ENCODE measurements at regions not wholly inside any gene's neighbourhood (a gene's known extent, or its start where the extent isn't known, plus 50 kb on each side); places are given as distances from the start of the nearest gene placed in this dataset.

DNA sequence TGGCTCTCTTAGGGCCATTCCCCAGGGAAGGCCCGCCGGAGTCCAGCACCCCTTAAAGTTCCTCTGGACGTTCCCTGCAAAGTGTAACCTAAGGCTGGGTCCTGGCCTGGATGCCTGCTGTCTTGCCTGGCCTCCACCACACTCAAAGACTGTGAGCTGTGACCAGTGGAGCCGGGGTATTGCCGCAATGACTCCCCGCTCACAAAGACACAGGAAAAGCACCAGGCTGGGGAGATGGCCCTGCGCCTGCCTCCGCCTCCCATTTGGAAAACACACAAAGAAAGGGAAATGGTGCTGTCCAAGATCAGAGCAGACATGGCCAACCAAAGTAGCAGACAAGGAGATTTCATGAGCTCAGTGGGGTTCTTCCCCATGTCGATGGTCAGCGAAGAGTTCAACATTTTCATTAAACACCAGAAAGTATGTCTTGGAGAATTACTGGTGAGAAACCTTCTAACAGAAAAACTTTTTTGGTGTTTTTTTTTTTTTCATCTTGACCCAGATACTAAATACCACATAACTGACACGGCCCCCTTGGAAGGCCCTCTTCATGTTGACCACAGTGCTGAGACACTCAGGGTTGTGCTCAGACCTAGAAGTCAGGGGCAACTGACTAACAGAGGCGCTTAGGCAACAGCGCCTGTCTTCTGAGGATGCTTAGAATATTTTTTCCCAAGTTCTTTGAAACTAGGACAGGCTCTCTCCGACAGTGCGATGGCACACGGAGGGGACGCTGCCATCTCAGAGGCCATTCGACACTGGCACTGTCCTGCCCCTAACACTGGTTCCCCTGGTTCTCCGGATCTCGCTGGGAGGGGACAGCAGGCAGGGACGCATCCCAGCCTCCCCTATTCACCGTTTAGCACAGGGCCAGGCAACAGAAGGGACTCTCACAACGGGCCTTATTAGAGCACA, 226.4 kb upstream of the ID2 start:
- DNase-seq: no peak

DNA sequence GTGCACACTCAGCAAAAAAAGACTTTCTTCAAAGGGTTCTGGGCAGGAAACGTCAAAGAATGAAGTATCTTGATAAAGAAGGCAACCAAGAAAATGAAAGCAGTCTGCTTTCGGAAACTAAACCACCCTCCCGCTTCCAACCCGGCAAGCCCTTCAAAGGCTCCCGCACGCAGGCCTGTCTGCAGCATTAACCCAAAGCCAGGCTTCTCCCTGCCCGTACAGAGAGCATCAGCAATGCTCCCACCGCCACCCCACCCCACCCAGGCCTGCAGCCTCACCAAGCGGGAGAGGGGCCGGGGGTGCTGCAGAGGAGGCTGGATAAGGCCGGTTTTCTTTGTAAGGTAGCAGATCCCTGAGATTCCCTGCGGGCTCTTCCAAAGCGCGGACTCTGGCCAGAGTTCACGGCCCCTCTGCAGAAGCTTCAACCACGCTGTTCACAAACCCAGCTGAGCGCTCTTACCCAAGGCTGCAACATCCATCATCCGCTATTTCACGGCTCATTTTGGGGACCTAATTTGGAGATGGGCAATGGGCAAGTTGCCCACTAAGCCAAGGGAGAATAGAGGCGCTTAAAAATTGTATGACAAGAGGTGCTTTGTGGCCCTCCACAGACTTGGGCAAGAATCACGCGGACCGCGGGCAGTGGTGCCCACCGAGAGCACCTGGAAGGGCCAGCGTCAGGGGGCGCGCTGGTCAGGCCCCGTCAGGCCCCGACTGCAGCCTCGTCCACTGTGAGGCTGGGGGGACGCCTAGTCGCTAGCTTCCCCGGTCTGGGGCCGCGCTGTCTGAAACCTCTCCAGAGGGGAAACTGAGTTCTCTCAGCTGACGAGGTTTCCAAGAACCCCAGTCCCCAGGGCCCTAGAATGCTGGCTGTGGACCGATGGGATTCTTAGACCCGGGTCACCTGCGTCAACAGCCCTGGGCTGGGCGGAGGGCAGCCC, 225.4 kb upstream of the ID2 start:
- peak; percentile 79 for DNase-seq

DNA sequence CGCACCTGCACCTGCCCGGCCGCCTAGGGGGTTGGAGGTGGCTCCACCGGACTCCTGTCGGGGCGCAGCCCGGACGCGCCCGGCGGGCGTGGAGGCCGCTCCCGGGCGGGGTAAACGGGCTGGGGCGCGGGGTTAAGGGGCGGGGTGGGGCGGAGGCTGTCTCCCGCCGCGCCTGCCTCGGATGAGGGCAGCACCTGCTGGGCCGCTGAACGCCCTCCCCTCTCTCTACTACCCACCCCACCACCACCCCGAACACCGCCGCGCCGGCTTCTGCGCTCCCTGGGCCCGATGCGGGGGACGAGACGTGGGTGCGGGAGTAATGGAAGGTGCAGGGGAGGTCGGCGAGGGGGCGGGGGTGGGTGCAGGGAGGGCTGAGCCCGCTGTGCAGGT, 224.8 kb upstream of the ID2 start:
- DNase-seq: no peak

DNA sequence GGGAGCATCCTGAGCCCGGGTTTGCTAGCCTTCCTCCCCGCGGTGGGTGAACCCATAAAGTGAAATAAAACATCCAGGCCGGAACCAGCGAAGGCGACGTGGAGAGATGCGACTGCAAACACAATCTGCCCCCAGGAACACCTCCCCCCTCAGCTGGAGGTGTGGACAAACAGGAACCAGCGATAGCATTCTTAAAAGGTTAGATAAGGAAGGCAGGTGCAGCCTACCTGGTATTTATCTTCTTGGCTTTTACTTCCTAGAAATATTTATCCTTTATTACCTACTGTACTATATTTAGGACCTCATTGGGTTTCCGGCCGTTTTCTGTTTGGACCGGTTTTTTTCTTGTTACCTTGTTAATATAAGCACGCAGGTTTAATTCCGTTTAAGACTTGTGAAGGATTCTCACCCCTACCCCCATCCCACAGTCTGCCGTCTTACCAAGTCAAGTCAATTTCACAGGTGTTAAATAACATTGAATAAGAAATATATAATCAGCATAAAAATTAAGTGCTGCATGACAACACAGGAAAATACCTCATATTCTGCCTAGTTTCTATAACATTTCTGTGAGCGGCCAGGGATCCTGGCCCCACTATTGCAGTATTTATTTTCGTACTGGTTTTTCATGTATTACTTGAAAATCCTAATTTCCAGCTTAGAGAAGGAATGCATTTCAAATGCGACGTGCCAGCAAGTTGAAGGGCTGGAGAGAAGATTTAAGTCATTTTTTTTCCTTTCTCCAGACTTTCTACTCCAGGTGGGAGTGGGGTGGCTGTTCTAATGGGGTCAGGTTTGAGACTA, 224.0 kb upstream of the ID2 start:
- no peak for DNase-seq

DNA sequence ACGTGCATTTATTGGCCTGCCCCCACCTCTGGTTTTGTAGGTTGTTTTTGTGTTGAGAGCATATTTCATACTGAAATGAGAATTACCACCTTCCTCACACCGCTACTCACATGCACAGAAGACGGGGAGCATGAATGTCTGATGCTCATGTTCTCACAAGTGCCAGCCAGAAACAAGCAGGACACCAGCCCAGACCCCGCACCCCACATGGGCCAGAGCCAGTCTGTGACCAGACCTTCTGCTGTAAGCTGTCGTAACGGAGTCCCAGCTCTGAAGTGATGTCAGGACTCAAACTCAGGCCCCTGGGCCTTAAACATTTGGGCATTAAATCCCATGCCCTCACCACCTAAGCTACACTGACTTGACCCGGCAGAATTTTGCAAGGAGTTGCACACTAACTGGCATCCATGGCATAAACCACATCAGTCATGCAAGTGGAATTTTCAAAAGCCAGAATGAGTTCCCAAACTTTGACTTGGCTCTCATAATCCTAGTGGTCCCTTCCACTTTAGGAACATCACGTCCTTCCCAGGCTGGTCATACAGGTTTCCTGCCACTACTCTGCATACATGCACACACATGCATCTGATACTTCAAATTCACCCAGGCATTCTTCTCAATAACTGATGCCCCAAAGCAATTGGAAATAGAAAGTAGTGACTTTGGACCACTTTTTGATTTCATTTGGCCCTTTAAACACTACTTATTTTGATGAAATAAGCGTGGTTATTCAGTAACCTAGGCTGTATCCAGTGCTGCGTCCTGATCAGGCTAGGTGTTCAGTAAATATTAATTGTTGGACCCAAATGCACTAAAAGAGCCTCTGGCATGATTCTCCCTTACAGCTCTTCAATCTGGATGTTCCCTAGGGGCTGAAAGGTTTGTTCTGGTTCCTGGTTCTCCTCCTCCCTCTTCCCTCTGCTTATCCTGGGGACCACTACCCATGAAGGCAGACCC, 223.1 kb upstream of the ID2 start:
- DNase-seq: no peak

DNA sequence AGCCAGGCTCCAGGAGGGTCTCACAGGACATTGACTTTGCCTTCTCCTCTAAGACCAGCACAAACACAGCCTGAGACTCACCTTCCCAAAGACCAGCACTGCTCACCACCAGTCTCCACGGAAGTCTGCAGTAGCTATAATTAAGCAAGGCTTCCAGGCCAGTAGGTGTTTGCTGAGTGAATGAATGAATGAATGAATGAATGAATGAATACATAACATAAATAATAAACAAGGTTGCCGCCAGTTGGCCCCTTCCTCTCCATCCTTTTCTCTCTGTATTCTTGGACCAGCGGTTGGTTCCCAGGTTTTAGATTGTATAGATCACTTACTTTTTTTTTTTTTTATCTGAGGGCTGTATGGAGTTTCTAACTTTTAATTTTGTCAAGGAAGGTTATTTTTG, 222.4 kb upstream of the ID2 start:
- DNase-seq: no peak

DNA sequence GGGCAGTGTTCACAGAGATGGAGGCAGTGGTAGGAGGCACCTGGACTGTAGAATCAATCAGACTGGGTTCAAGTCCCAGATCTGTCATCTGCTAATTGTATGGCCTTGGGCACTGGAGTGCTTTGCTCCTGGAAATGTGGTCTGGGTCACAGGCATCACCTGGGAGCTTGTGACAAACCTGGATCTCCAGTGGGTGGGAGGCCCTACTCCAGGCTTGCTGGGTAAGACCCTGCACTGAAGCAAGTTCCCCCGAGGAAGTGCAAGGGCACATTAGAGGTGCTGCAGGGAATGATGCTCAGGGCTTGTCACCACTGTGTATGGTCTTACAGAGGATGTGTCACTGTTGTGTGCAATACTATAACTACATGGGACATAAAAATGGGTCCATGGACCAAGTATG, 220.5 kb upstream of the ID2 start:
- peak; percentile 48 for DNase-seq

DNA sequence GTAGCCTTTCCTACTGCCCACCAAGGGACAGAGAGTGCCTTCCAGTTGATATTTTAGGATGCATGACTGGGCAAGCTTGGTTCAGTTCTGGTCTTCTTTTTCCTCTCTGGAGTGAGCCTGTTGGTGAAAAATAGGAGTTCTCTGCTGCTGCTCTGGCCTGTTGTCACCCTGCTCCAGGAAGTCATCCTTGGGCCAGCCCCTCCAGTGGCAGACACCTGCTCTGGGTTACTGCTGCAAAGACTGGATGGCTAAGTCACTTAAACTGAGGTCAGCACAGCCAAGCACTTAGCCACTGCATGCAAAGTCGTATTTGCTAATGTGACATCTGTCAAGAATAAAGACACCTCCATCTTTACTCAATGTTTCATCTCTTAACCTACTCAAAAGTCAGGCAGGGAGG, 219.6 kb upstream of the ID2 start:
- peak; percentile 45 for DNase-seq

DNA sequence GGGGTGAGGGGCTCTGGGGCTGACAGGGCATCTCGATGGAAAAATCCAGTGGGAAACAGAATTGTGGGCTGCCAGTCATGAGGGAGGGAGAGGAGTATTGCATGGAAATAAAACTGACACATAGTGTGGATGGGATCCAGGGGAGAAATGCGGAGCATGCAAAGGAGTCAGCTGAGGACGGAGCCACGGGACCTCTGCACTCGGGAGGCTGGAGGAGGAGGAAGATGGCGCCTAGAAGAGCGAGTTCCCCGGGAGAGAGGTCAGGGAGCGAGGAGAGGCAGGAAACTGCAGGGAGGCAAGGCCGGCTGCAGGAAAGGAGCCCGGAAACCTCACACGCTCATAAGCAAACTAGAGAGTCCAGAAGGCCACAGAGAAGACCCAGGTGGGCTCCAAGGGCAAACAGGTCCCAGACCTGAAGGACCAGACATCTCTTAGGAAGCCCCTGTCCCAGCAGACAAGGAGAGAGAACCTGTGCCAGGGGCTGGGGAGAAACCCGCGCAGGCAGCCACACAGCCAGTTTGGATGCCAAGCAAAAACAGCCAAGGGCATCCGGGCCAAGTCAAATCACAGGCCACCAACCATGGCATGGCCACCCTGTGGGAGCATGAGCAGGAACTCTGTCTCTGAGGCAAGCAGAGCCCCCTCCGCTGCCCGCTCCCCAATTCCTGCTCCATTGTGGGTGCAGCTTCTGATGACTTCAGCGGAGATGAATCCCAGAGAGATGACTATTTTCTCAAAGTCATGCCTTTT, 218.8 kb upstream of the ID2 start:
- DNase-seq: peak; percentile 33

DNA sequence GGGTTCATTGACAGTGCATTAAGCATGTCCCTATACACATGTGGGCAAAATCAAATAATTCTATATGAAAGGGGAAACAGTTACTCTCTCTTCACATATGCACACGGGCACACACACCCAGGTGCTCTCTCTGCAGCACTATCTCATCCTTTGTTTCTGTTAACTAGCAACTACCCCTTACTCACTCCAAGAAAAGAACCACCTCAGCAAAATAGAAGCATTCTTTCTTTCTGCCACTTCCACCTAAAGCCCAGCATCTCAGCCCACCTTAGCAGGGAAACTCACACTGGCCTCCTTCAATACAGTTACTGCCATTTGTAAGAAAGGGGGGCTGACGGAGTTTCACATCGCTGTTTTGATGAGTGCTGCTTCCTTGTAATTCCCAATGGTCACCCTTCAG, 216.3 kb upstream of the ID2 start:
- peak; percentile 28 for DNase-seq

DNA sequence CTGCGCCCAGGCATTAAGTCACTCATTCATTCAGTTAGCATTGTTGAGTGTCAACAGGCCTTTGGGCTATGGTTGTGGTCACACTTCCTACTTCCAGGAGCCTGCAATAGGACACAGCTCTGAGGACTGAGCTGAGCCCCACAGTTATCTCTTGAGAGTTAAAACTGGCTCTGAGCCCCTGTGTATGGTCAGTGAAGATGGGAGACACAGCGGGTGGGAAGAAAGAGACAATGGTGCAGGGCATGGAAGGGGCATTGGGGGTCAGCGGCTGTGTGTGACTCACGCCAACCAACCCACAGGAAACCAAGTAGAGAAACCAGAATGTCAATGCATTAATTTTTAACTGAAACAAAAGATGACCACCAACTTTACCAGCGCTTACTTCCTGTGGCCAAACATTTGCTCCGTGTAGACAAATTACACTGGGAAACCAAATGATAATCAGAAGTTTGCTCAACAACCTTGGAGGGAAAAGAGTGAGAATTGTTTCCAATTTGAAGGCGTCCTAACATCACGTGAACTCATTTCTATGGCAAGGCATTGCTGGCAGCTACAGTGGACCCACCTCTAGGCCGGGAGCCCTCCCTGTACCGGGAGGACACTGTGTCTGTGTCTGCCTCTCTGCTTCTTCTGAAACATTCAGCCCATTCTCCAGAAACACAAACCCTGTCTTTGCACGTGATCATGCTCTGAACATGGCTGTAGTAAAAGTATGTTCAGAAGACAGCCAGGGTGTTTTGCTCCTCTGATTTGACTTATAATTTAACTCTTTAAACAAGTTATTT, 212.0 kb upstream of the ID2 start:
- DNase-seq: no peak

DNA sequence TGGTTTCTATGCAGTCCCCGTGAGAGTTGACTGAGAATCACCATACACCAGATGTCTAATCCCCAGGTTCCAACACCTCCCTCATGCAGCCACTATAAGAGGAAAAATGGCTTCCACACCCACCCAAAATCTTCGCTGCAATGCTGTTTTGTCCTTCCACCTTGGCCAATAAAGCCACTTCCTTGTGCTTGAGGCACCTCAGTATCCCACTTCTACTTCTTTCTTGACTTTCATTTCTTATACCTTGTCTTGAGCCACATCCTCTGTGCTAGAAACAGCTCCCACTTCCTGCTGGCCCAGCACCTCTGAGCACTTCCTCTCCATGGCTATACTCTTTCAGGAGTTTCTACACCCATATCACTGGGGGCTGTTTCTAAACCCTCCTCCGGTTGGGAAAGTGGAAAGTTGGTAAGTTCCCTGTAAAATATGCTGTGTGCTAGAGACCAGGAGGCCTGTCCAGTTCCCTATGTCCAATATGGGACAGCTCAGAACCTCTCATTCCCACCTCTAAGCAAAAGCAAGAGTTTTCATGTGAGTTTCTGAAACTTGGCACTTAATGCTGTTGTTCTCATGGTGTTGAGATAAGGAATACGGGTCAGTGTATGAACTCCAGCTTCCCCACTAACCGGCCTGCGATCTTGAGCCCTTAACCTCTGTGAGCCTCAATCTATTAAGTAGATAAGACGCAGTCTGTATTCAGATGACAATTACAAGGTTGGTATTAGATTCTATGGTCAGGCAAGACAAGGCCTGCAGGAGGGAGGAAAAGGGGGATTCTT, 209.1 kb upstream of the ID2 start:
- DNase-seq: no peak

DNA sequence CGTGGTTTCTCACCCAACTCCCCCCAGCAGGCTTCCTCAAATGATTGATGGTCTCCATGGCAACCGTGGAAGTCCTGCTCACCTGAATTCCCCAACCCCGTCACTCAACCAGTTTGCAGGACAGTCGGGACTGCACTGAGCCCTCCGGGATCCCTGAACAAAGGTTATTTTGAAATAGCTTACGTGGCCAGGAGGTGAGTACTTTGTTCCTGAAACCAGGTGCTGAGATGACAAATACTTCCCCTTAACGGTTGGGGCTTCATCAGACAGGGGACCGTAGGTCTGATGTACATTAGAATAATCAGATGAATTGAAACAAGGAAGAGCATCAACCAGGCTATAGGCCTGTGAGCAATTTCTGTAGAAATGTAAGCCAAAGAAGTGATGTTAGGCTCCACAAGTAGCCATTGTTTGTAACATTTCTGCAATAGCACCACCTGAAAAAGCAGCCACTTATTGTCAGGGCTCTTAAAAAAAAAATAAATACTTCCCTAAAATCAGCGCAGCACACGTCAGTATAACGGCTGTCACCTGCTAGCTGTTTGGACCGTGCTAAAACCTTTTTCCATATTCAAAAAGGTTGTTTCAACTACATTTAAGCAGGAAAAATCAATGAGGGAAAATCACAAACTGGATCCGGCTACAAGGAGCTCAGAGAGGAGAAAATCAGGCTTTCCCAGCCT, 206.4 kb upstream of the ID2 start:
- peak; percentile 74 for DNase-seq

DNA sequence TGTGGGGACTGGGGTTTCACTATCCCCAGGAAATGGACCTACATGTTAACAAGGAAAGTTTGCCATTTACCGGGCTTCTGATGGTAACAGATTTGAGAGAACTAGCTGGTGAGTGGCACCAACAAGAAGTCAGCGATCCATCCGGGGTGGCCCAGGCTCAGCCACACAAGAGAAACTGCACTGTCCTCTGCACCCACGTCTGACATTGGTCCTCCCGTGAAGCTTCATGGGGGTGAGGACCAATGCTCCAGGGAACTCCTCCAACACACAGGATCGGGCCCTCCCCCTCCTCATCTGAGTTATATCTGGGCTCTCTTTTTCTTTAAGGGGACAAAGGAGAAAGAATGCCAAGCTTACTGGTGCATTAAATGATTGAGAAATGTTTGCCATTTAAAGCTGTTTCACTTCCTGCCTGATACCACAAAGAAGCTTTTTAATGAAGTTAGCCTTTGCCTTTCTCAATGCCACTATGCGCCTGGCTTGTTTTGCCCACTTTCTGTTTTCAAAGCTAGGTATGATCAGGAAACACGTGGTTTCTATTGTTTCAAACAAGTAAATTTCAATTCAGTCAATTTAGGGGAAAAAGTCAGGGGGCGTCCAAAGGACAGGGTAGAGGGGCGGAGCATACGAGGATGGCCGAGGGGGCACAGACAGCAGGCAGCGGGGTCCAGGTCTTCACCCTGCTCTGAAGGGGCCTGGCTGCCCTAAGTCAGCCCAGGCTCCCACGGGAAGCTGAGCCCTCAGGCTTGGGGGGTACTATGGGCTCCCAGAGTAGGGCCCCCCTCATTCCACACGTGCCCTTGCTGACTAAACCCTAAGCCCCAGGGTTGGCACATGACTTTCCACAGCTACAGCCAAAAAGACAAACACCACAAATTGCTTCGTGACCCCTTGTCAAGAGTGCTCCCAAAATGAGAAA, 204.0 kb upstream of the ID2 start:
- no peak for DNase-seq

DNA sequence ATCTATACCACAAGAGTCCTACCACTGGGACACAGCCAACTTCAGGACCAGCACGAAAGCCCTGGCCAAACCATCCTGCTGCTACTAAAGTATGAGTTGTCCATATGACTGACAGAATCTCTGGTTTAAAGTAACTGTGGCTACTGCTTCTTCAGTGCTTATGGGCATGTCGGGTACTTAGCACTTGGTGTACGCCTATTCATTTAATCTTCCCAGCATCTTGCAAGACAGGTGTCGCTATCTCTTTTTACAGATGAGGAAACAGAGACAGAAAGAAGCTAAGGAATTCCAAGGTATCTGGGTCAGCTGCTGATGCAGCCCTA, 203.4 kb upstream of the ID2 start:
- no peak for DNase-seq

DNA sequence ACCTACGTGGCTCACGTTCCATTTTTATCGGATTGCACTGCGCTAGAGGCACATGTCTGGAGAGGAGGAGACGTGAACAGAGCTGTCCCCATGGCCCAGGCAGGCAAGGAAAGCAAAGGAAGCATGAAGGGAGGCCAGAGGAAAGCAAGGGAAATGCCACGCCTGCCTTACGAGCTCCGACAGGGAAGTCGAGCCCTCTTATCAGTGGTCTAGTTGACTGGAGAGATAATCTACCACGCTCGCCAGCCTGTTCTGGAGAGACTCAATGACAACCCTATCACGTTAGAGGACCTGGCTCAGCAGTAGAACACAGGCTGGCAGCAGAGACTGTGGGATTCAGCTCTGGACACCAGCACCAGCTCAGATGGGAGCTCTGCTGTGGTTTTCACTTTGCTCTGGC, 202.6 kb upstream of the ID2 start:
- DNase-seq: no peak

DNA sequence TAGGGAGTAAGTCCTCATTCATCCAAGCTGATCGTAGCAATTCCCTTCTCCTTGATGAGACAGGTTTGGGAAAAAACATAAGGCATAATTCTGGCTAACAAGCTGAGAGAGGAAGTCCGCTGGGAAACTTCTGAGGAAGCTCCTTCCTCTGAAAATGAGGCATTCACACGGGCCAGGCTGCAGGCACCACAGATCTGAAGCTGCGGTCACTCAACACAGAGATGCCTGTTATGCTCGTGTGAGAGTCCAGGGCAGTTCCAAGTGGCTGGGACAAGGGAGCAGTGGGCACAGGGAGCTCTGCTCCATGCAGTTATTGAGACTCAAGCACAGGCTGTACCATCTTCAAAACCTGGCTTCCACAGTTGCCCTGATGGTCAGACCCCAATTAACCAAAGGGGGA, 200.9 kb upstream of the ID2 start:
- DNase-seq: no peak

DNA sequence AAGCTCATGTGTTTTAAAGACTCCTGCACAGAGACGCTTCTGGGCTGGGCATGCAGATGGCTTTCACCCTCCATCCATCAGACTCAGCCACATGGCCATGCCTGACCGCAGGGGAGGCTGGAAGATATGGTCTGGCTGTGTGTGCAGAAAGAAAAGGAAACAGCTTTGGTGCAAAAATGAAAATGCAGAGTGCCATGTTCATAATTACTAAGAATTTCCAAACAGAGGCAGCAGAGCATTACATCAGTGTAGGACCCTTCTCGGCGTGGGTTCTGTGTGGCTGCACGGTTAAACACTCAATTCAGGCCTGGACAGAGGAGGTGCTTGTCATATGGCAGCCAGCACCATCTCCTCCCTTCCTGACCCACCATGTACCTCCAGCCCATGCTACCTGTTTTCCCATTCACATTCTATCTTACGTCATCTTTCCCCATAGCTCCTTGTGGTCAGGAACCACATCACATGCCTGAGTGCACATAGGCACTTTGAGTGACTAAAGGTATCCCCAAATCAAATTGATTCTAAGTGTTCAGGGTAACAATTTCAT, 200.3 kb upstream of the ID2 start:
- DNase-seq: peak; percentile 81
